Endodermal cell (in vitro differentiated cells): ENCODE measurements at regions not wholly inside any gene's neighbourhood (a gene's known extent, or its start where the extent isn't known, plus 50 kb on each side); places are given as distances from the start of the nearest gene placed in this dataset.
A peak's percentile ranks its signal among the peaks of the same experiment; 100 is the strongest.

Experiments used
- DNase-seq: peaks from one replicate; pipeline ENCODE4 v3.0.0-alpha.2; 2017
- H3K27ac ChIP-seq: 2 replicates; pipeline ENCODE4 v1.5.1; 2013; ENCODE audit warnings: mild to moderate bottlenecking, low read depth, low read length, moderate library complexity
- H3K27me3 ChIP-seq: 2 replicates; pipeline ENCODE4 v1.6.1; 2013; ENCODE audit warnings: mild to moderate bottlenecking, low read length, moderate library complexity; ENCODE audit not compliant: insufficient read depth, control insufficient read depth, poor library complexity, severe bottlenecking
- H3K36me3 ChIP-seq: 2 replicates; pipeline ENCODE4 v1.7.0; 2013; ENCODE audit warnings: mild to moderate bottlenecking, low read length, moderate library complexity; ENCODE audit not compliant: control insufficient read depth, insufficient read depth
- H3K4me1 ChIP-seq: one replicate; pipeline ENCODE4 v1.7.0; 2013; ENCODE audit warnings: low read length; ENCODE audit not compliant: control insufficient read depth, insufficient read depth
- H3K4me3 ChIP-seq: 2 replicates; pipeline ENCODE4 v1.5.1; 2013; ENCODE audit warnings: mild to moderate bottlenecking, low read length, moderate library complexity
- H3K9ac ChIP-seq: 2 replicates; pipeline ENCODE4 v1.6.1; 2013; ENCODE audit warnings: mild to moderate bottlenecking, low read length, moderate library complexity; ENCODE audit not compliant: poor library complexity, severe bottlenecking; ENCODE audit errors: extremely low read depth
- H3K9me3 ChIP-seq: 2 replicates; pipeline ENCODE4 v1.6.1; 2013; ENCODE audit warnings: mild to moderate bottlenecking, low read length, moderate library complexity; ENCODE audit not compliant: control insufficient read depth
- H3K27ac Mint-ChIP-seq: 2 replicates; pipeline ENCODE4 v1.8.0; 2020; ENCODE audit warnings: mixed read lengths
- H3K27me3 Mint-ChIP-seq: 2 replicates; pipeline ENCODE4 v1.8.0; 2021; ENCODE audit warnings: mild to moderate bottlenecking, mixed read lengths; ENCODE audit not compliant: insufficient read depth
- H3K36me3 Mint-ChIP-seq: 2 replicates; pipeline ENCODE4 v1.8.0; 2020; ENCODE audit warnings: low read depth, mixed read lengths
- H3K4me1 Mint-ChIP-seq: 2 replicates; pipeline ENCODE4 v1.8.0; 2020; ENCODE audit warnings: mixed read lengths
- H3K4me3 Mint-ChIP-seq: 2 replicates; pipeline ENCODE4 v1.8.0; 2020; ENCODE audit warnings: mild to moderate bottlenecking, moderate library complexity, mixed read lengths
- H3K9me3 Mint-ChIP-seq: 2 replicates; pipeline ENCODE4 v1.8.0; 2020; ENCODE audit warnings: mild to moderate bottlenecking, mixed read lengths
- CTCF ChIP-seq: fragments of 200-600 bp; sonication (generic); conservative IDR thresholded peaks from 2 replicates; pipeline ENCODE4 v1.5.0; 2021; ENCODE audit warnings: antibody characterized with exemption, mild to moderate bottlenecking
- WGBS, 2 experiments: methylation state at CpG; one replicate each; pipeline versions ENCODE4 v1.1.5 to v1.1.7; 2013; ENCODE audit warnings: missing lambda C conversion rate in 2 of 2, mixed read lengths in 1 of 2; ENCODE audit not compliant: insufficient coverage in 1 of 2, insufficient read length in 1 of 2; 5-methylcytosine and 5-hydroxymethylcytosine counted together

GRCh38 chr5:10023494-10023893 is 226.2 kb downstream of the ATPSCKMT start:
- H3K9ac ChIP-seq: no peak overlapping the region
- DNase-seq: no peak
- H3K36me3 ChIP-seq: no peaks in the 10 kb centered on the region
- H3K27ac ChIP-seq: no peak overlapping the region
- no peak overlapping the region for H3K27ac Mint-ChIP-seq
- WGBS, 2 experiments: 100% methylated on average over 2 of the region's 3 CpGs; no CpG with 5 or more reads in 1 of the 2 experiments
- no peaks in the 10 kb centered on the region for H3K27me3 Mint-ChIP-seq
- H3K36me3 Mint-ChIP-seq: no peaks in the 10 kb centered on the region
- H3K4me3 ChIP-seq: no peak overlapping the region
- H3K4me1 Mint-ChIP-seq: peaks cover 1% of the 10 kb centered on the region
- H3K9me3 Mint-ChIP-seq: peaks cover 44% of the 10 kb centered on the region
- H3K27me3 ChIP-seq: no peaks in the 10 kb centered on the region
- H3K4me1 ChIP-seq: no peaks in the 10 kb centered on the region
- no peak for TF ChIP-seq CTCF
- no peak overlapping the region for H3K4me3 Mint-ChIP-seq
- peaks cover 47% of the 10 kb centered on the region for H3K9me3 ChIP-seq

DNA sequence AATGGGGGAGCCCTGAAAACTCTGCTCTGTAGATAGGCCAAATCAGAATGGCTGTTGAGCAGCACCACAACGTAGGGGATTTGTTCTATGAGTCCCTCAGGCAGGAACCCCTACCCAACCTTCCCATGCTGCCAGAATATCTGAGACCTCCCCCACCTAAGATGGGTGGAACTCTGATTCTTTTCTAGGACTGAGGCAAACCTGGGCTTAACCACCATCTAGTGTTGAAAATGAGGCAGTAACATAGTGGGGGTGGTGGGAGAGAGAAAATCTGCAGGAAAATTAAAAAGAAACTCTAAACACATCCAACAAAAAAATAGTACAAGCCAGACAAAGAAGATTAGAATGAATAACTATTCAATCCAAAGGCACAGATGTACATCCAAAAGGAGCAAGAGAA is 228.4 kb downstream of the ATPSCKMT start:
- Mint-ChIP-seq H3K4me1 (no peaks in the 10 kb centered on the region), H3K4me3 (no peak overlapping the region), H3K27ac (no peak overlapping the region), H3K27me3 (no peaks in the 10 kb centered on the region), H3K36me3 (no peaks in the 10 kb centered on the region), H3K9me3 (peaks cover 35% of the 10 kb centered on the region)
- Histone ChIP-seq H3K36me3 (no peaks in the 10 kb centered on the region), H3K9ac (no peak overlapping the region), H3K27ac (no peak overlapping the region), H3K9me3 (peaks cover 44% of the 10 kb centered on the region), H3K27me3 (no peaks in the 10 kb centered on the region), H3K4me3 (no peak overlapping the region), H3K4me1 (no peaks in the 10 kb centered on the region)
- 91% methylated on average over 1 of the region's 1 CpG; no CpG with 5 or more reads in 1 of the 2 experiments for whole genome bisulfite sequencing, 2 experiments
- TF ChIP-seq CTCF: peak; percentile 34
- no peak for DNase-seq

- Mint-ChIP-seq H3K36me3 (peaks cover 2% of the 10 kb centered on the region), H3K27me3 (peaks cover 2% of the 10 kb centered on the region), H3K4me1 (no peaks in the 10 kb centered on the region), H3K9me3 (peaks cover 24% of the 10 kb centered on the region), H3K4me3 (no peak overlapping the region), H3K27ac (no peak overlapping the region)
- Histone ChIP-seq H3K9me3 (peaks cover 31% of the 10 kb centered on the region), H3K4me3 (no peak overlapping the region), H3K36me3 (no peaks in the 10 kb centered on the region), H3K27ac (no peak overlapping the region), H3K27me3 (no peaks in the 10 kb centered on the region), H3K4me1 (no peaks in the 10 kb centered on the region), H3K9ac (no peak overlapping the region)
- no peak for TF ChIP-seq CTCF
- DNase-seq: no peak
- WGBS, 2 experiments: 47 to 100% methylated on average over 1 to 2 of the region's 2 CpGs
Observed at GRCh38 chr5:10019236-10019635, 230.5 kb downstream of the ATPSCKMT start.
